KOPT-K1 (cell line): ENCODE measurements at regions not wholly inside any gene's neighbourhood (a gene's known extent, or its start where the extent isn't known, plus 50 kb on each side); places are given as distances from the start of the nearest gene placed in this dataset.
"Not testable (repeated sequence)": the region's sequence is repeated elsewhere in the genome, so short reads cannot be mapped to it uniquely, and the experiment has no call there.

Source experiments
- H3K27ac ChIP-seq: fragments of 200-600 bp; sonication (generic); 2 replicates; pipeline ENCODE4 v1.5.1; 2016; ENCODE audit warnings: antibody characterized with exemption, mild to moderate bottlenecking, low read depth, low read length; ENCODE audit not compliant: poor library complexity, severe bottlenecking
- H3K36me3 ChIP-seq: fragments of 200-600 bp; sonication (generic); 2 replicates; pipeline ENCODE4 v1.5.1; 2017; ENCODE audit warnings: antibody characterized with exemption, mild to moderate bottlenecking, low read length, moderate library complexity; ENCODE audit not compliant: insufficient read depth
- H3K9me3 ChIP-seq: fragments of 200-600 bp; sonication (generic); 2 replicates; pipeline ENCODE4 v1.5.1; 2017; ENCODE audit warnings: antibody characterized with exemption, low read length, mild to moderate bottlenecking; ENCODE audit not compliant: insufficient read depth, poor library complexity, severe bottlenecking

- no peak overlapping the region for H3K27ac ChIP-seq
- no peaks in the 10 kb centered on the region for H3K36me3 ChIP-seq
- H3K9me3 ChIP-seq = peaks cover 6% of the 10 kb centered on the region
Measured at GRCh38 chr2:31765078-31765945, 184.6 kb upstream of the SRD5A2 start.

DNA sequence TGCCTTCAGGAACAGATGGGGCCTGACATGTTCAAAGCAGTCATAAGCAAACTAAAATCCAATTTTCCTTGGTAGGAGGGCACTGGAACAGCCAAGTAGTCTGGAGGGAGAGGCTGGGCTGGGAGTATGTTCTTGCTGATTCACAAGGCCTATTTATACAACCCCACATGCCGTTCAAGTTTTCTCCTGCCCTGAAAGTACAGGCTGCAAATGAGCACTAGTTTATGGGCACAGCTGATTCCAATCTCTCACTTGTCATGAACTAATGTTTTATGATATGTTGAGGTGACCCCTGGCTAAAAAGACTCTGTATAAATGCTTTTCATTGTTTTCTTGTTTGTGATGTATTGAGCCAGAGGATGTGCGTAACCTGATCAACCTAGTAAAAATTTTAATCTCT, 183.4 kb upstream of the SRD5A2 start:
- Histone ChIP-seq H3K36me3 (no peaks in the 10 kb centered on the region), H3K9me3 (peaks cover 6% of the 10 kb centered on the region), H3K27ac (no peak overlapping the region)

DNA sequence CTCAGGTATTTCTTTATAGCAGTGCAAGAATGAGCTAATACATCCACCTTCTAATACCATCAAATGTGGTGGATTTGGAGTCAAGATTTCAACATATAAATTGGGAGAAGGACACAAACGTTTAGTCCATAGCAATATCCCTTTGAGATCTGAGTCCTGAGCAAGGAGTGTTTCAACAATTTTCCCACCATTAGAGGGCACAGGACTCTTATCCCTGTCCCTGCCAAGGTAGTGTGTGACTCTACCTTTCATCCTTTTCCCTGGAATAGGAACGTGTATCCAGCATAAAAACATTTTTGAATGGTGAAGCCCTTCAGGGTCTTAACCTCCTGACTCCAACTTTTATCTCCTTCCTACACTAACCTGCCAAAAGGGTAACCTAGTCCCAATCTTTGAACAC, 181.3 kb upstream of the SRD5A2 start:
- no peak overlapping the region for H3K27ac ChIP-seq

GRCh38 chr2:31757351-31757750, 176.6 kb upstream of the SRD5A2 start:
- not testable (repeated sequence) for H3K36me3 ChIP-seq, H3K9me3 ChIP-seq, H3K27ac ChIP-seq

More for the DNA sequence above, 181.3 kb upstream of the SRD5A2 start:
- Histone ChIP-seq H3K36me3 (no peaks in the 10 kb centered on the region), H3K9me3 (peaks cover 6% of the 10 kb centered on the region)

DNA sequence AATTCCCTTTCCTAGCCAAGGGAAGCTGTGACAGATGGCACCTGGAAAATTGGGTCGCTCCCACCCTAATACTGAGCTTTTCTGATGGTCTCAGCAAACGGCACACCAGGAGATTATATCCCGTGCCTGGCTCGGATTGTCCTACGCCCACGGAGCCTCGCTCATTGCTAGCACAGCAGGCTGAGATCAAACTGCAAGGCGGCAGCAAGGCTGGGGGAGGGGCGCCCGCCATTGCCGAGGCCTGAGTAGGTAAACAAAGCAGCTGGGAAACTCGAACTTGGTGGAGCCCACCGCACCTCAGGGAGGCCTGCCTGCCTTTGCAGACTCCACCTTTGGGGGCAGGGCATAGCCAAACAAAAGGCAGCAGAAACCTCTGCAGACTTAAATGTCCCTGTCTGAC, 168.0 kb upstream of the SRD5A2 start:
- not testable (repeated sequence) for H3K27ac ChIP-seq, H3K9me3 ChIP-seq, H3K36me3 ChIP-seq

DNA sequence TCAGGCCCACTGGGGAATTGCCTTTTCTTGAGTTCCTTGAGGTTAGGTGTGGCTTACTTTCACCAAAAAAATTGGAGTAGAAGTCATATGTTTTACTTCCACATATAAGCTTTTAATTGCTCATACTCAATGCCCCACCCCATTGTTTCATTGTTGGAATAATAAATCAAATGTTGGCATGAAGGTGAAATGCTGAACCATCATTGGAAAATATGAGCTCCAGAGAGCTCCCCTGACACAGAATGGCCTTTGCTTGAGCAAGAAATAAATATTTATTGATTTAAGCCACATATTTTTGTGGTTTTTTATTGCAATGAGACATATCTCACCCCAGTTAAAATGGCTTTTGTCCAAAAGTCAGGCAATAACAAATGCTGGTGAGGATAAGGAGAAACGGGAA, 167.3 kb upstream of the SRD5A2 start:
- Histone ChIP-seq H3K9me3 (no peaks in the 10 kb centered on the region), H3K36me3 (no peaks in the 10 kb centered on the region), H3K27ac (no peak overlapping the region)

DNA sequence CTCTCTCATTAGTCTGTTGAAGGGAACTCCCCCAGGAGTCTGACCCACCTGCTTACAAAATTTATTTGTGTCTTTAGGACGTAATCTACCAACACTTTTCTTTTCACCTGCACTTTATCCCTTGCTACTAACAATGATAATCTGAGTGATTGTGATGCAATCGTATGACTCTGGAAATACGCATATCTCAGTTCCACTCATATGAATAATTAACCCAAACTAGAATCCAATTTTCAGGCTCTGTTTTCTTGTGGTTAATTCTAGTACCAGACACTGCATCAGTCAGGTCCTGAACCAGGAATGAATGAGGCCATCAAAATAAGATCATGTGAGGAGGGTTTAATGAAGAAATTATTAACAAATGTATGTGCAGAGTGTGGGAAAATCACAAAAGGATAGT, 158.4 kb upstream of the SRD5A2 start:
- Histone ChIP-seq H3K9me3 (no peaks in the 10 kb centered on the region), H3K36me3 (no peaks in the 10 kb centered on the region), H3K27ac (no peak overlapping the region)

DNA sequence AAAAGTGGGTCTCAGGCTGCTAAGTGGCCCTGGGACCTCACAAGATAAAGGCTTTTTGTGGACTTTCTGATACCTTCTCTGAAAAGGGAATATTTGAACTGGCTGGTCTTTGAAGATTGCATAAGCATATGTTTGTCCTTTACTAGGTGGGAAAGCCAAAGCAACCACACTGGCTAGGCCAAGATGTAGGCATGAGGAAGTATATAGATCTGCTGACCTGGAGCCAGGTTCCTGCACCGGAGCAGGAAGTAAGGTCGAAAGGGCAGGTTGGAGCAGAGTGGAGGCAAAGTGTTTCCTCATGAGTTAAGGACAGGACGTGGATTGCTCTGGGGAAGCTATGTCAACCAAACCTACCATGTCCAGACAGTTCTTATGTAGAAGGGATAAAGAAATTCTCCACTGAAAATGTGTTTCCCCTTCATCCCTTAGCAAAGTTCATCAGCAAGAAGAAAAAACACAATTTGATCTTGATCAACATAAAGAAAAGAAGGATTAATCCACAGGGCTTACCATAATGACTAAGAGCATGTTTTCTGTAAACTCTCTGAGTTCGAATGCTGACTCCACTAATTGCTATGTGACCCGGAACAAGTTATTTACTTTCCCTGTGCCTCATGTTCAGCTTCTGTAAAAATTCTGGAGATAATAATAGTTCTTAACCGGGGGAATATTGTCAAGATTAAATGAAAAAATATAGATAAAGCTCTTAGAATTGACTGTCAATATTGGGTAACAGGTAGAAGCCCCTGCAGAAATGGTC, 156.1 kb upstream of the SRD5A2 start:
- H3K27ac ChIP-seq = no peak overlapping the region
- no peaks in the 10 kb centered on the region for H3K9me3 ChIP-seq
- no peaks in the 10 kb centered on the region for H3K36me3 ChIP-seq

GRCh38 chr2:31735716-31736115, 155.0 kb upstream of the SRD5A2 start:
- Histone ChIP-seq H3K36me3 (no peaks in the 10 kb centered on the region), H3K9me3 (no peaks in the 10 kb centered on the region), H3K27ac (no peak overlapping the region)

DNA sequence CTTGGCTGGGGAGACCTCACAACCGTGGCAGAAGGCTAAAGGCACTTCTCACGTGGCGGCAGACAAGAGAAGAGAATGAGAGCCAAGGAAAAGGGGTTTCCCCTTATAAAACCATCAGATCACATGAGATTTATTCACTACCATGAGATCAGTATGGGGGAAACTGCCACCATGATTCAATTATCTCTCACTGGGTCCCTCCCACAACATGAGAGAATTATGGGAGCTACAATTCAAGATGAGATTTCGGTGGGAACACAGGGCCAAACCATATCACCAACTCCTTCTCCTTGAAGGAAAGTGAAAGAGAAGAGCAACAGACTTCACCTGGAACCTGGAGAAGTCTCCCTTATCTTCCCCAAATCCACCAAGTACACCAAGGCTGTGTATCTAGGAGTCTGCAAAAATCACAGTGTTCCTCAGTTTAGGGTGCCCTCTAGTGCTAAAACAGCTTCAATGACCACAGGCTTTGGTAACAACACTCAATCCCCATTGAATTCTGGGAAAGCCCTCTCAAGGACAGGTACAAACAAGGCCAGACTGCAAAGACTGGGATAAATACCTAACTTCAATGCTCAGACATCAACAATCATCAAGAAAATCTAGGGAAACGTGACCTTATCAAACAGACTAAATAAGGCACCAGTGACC, 148.8 kb upstream of the SRD5A2 start:
- no peaks in the 10 kb centered on the region for H3K36me3 ChIP-seq
- no peak overlapping the region for H3K27ac ChIP-seq
- H3K9me3 ChIP-seq = no peaks in the 10 kb centered on the region

GRCh38 chr2:31729065-31729439, 148.3 kb upstream of the SRD5A2 start:
- Histone ChIP-seq H3K27ac (no peak overlapping the region), H3K36me3 (no peaks in the 10 kb centered on the region), H3K9me3 (no peaks in the 10 kb centered on the region)

DNA sequence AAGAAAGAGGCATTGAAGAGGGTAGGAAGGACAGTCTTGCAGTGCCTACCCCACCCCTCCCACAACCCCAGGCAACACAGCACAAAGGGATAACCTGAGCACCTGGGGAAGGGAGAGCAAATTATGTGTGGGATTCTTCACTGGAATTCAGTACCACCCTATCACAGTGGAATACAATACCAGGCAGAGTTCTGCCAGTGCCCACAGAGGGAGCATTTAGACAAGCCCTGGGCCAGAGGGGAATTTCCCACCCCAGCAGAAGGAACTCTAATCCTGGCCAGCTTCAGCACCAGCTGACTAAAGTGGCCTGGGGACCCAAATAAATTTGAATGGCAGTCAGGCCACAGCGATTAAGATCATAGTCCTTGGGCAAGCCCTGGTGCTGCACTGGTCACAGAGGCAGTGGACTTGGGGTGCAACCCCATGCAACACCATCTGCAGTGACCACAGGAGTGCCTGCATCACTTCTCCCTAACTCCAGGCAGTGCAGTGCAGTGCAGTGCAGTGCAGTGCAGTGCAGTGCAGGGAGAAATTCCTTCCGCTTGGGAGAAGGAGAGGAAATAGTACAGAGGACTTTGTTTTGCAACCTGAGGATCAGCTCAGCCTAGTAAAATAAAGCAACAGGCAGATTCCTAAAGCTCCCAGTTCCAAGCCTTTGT, 147.8 kb upstream of the SRD5A2 start:
- Histone ChIP-seq H3K36me3 (no peaks in the 10 kb centered on the region), H3K27ac (no peak overlapping the region), H3K9me3 (no peaks in the 10 kb centered on the region)

DNA sequence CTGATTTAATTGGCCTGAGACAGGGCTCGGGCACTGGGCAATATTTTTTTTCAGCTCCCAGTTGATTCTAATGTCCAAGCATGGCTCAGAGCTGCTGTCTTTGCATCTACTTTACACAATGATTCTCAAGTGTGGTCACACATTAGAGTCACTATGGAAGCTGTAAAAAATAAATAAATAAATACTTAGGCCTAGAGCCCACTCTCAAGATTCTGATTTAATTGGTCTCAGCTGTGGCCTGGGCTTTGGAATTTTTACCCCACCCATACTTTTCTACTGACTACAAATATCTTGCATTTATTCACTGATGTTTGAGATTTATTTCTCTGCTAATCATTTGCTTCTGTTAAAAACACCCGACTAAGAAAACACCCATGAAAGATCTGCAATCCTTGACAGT, 145.7 kb upstream of the SRD5A2 start:
- no peaks in the 10 kb centered on the region for H3K36me3 ChIP-seq
- H3K27ac ChIP-seq = no peak overlapping the region
- H3K9me3 ChIP-seq = no peaks in the 10 kb centered on the region

DNA sequence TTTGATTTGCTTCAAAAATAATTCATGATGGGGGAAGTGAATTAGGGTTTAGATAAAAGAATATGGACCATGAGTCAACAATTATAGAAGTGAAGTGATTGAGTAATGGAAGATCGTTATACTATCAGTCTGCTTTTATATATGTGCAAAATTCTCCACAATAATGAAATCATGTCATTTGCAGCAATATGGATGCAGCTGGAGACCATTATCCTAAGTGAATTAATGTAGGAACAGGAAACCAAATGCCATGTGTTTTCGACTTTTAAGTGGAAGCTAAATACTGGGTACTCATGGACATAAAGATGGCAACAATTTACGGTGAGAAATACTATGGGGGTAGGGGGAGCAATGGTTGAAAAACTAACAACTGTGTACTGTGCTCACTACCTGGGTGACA, 144.7 kb upstream of the SRD5A2 start:
- no peak overlapping the region for H3K27ac ChIP-seq
- H3K9me3 ChIP-seq = no peaks in the 10 kb centered on the region
- no peaks in the 10 kb centered on the region for H3K36me3 ChIP-seq

DNA sequence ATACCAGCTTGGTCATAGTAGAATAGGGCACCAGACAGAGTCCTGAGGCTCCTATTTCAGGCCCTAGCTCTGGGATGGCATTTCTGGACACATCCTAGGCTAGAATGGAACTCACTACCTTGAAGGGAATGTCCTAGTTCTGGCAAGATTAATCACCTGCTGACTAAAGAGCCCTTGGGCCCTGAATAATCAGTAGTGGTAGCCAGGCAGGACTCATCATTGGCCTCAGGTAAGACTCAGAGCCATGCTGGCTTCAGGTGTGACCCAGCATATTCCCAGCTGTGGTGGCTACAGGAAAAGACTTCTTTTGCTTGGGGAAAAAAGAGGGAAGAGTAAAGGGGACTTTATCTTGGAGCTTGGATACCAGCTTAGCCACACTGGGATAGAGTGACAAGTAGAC, 131.0 kb upstream of the SRD5A2 start:
- H3K27ac ChIP-seq = no peak overlapping the region
- H3K9me3 ChIP-seq = no peaks in the 10 kb centered on the region
- no peaks in the 10 kb centered on the region for H3K36me3 ChIP-seq
